ENCODE measurements at regions not wholly inside any gene's neighbourhood (a gene's known extent, or its start where the extent isn't known, plus 50 kb on each side); places are given as distances from the start of the nearest gene placed in this dataset.

DNA sequence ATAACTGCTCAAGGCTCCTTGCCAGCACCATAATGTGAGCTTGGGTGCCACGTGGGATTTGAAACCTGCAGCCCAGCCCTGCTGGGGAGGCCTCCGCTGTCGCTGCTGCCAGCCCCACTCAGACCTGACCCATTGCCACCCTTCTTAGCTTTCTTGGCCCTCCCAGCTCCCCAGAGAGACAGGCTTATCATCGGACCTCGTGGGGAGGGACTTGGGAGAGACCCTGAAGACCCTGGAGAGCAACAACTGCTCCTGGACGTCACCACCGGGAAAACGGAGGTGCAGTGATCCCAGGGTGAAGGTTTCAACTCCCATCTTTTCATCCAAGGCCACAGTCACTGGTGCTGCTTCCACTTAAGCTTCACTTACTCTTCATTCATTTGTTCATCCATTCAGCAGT, 596.1 kb downstream of the PTPRU start:
- 31% methylated on average over 5 of the region's 8 CpGs for WGBS (ENCODE audit: missing lambda C conversion rate)
- DNase-seq (ENCODE audit: low read depth in 1 of 2, low spot score in 1 of 2) (no peak), FAIRE-seq (no peak), ATAC-seq (no peak)
- Histone ChIP-seq H3K4me3 (no peak overlapping the region), H3K4me1 (no peaks in the 10 kb centered on the region), H3K9me3 (no peaks in the 10 kb centered on the region), H3K27ac (no peak overlapping the region), H3K4me2 (no peak overlapping the region)
- ChIA-PET CTCF (no interaction called here), POLR2A (no interaction called here)
- TF ChIP-seq, protein P1, sequence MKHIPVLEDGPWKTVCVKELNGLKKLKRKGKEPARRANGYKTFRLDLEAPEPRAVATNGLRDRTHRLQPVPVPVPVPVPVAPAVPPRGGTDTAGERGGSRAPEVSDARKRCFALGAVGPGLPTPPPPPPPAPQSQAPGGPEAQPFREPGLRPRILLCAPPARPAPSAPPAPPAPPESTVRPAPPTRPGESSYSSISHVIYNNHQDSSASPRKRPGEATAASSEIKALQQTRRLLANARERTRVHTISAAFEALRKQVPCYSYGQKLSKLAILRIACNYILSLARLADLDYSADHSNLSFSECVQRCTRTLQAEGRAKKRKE (CRISPR knock-in tag; IDR thresholded peaks at IDR 0.05; ENCODE audit: low read depth) = no peak
- TF ChIP-seq FOSB (CRISPR knock-in tag; IDR thresholded peaks at IDR 0.05) (no peak), NR3C1 (IDR thresholded peaks at IDR 0.05) (no peak), EP300 (IDR thresholded peaks at IDR 0.05) (no peak)

DNA sequence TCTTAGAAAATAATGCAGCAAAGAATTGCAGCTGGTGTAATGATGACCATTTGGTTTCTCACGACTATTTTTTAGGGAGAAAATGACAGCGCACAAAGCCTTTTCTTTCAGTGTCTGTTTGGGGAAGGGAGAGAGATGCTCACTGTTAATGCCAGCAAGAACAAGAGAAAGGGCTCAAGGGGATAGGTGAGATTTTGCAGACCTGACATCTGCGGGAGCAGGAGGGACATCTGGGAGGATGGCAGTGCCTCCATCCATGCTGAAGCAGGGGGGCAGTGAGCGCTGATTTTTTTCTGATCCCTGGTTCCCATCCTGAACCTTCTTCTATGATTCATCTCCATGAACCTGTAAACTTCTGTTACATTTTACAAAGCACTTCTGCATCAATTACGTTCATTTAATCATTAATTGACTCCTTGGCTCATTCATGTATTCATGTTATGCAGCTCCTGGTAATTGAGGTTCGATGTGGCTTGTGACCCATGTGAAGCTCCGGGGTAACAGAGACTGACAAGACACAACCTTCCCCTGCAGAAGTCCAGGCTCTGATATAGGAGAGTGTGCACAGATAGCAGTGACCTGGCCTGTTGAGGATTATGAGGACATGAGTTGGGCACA, 595.3 kb downstream of the PTPRU start:
- ChIA-PET CTCF (no interaction called here), POLR2A (no interaction called here)
- Histone ChIP-seq H3K4me2 (no peak overlapping the region), H3K27ac (no peak overlapping the region), H3K4me1 (no peaks in the 10 kb centered on the region), H3K4me3 (no peak overlapping the region), H3K9me3 (no peaks in the 10 kb centered on the region)
- no peak for ATAC-seq
- TF ChIP-seq CEBPB (IDR thresholded peaks at IDR 0.05) = no peak
- DNase-seq (ENCODE audit: low read depth in 1 of 2, low spot score in 1 of 2) = no peak
- WGBS (ENCODE audit: missing lambda C conversion rate) = 30% methylated on average over 7 of the region's 7 CpGs
- FAIRE-seq = no peak

DNA sequence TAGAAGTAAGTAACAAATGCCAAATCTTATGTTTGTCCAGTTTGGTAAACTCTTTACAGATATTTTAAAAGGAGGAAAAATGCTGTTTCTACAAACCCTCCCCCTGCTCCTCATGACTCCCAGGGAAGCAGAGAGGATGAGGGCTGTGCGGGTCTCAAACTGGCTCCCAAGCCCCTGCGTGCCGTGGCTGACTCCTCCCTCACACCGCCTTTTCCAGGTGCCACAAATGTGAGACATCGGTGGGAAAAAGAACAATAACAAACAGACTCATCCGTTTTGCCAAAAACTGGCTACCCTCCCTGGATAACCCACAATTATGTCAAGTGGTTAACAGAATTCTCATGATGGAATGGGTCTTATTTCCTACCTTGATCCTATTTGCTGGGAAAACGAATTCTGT, 594.6 kb downstream of the PTPRU start:
- Histone ChIP-seq H3K4me2 (no peak overlapping the region), H3K9me3 (no peaks in the 10 kb centered on the region), H3K27ac (no peak overlapping the region), H3K4me1 (no peaks in the 10 kb centered on the region), H3K4me3 (no peak overlapping the region)
- TF ChIP-seq, protein P2, sequence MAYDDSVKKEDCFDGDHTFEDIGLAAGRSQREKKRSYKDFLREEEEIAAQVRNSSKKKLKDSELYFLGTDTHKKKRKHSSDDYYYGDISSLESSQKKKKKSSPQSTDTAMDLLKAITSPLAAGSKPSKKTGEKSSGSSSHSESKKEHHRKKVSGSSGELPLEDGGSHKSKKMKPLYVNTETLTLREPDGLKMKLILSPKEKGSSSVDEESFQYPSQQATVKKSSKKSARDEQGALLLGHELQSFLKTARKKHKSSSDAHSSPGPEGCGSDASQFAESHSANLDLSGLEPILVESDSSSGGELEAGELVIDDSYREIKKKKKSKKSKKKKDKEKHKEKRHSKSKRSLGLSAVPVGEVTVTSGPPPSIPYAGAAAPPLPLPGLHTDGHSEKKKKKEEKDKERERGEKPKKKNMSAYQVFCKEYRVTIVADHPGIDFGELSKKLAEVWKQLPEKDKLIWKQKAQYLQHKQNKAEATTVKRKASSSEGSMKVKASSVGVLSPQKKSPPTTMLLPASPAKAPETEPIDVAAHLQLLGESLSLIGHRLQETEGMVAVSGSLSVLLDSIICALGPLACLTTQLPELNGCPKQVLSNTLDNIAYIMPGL (CRISPR knock-in tag; IDR thresholded peaks at IDR 0.05; ENCODE audit: borderline replicate concordance) = no peak
- TF ChIP-seq ESRRA (IDR thresholded peaks at IDR 0.05; ENCODE audit: borderline replicate concordance, low read length) = no peak
- no peak for TF ChIP-seq HOXB13 (CRISPR knock-in tag; IDR thresholded peaks at IDR 0.05; ENCODE audit: low read depth)
- TF ChIP-seq, protein P3, sequence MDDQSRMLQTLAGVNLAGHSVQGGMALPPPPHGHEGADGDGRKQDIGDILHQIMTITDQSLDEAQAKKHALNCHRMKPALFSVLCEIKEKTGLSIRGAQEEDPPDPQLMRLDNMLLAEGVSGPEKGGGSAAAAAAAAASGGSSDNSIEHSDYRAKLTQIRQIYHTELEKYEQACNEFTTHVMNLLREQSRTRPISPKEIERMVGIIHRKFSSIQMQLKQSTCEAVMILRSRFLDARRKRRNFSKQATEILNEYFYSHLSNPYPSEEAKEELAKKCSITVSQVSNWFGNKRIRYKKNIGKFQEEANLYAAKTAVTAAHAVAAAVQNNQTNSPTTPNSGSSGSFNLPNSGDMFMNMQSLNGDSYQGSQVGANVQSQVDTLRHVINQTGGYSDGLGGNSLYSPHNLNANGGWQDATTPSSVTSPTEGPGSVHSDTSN (IDR thresholded peaks at IDR 0.05) = no peak
- no peak for TF ChIP-seq KDM1A (IDR thresholded peaks at IDR 0.05; ENCODE audit: low read depth)
- TF ChIP-seq EHF (CRISPR knock-in tag; IDR thresholded peaks at IDR 0.05) = no peak
- TF ChIP-seq MYC (IDR thresholded peaks at IDR 0.05; ENCODE audit: borderline replicate concordance, low read length) = no peak
- TF ChIP-seq, protein P1 (CRISPR knock-in tag; IDR thresholded peaks at IDR 0.05; ENCODE audit: low read depth) = no peak
- TF ChIP-seq GATA3 (IDR thresholded peaks at IDR 0.05; ENCODE audit: borderline replicate concordance) = no peak
- TF ChIP-seq HDAC2 (IDR thresholded peaks at IDR 0.05) = no peak
- TF ChIP-seq ZNF302 (CRISPR knock-in tag; IDR thresholded peaks at IDR 0.05) = no peak
- no peak for TF ChIP-seq RARB (CRISPR knock-in tag; IDR thresholded peaks at IDR 0.05)
- no peak for FAIRE-seq
- WGBS (ENCODE audit: missing lambda C conversion rate) = 47% methylated on average over 7 of the region's 7 CpGs
- no peak for DNase-seq (ENCODE audit: low read depth in 1 of 2, low spot score in 1 of 2)
- POLR2A ChIA-PET = no interaction called here
- CTCF ChIA-PET = no interaction called here
- ATAC-seq = no peak

DNA sequence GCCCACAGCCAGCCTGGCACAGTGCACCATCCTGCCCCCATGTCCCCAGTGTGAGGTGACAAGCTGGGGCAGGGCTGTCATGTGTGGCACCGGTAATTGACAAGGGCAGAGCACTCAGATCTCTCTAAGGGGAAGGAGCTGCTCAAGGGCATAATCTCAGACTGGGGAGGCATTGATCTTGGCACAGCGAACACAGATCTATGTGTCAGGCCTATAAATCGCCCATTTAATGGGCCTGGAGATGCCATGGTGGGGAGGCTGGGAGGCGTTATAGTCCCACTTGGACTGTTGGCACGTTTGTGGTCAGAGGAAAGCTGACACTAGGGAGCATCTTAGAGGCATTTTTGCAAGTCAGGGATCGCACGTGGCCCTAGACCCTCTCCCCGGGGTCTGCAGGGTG, 594.1 kb downstream of the PTPRU start:
- no peak for FAIRE-seq
- 60% methylated on average over 1 of the region's 8 CpGs for WGBS (ENCODE audit: missing lambda C conversion rate)
- ChIA-PET POLR2A (no interaction called here), CTCF (no interaction called here)
- ATAC-seq = no peak
- Histone ChIP-seq H3K4me1 (no peaks in the 10 kb centered on the region), H3K4me3 (no peak overlapping the region), H3K4me2 (no peak overlapping the region), H3K27ac (no peak overlapping the region), H3K9me3 (no peaks in the 10 kb centered on the region)
- no peak for DNase-seq (ENCODE audit: low read depth in 1 of 2, low spot score in 1 of 2)
- TF ChIP-seq RCOR1 (IDR thresholded peaks at IDR 0.05; ENCODE audit: low read depth, low read length) = no peak
- no peak for TF ChIP-seq TP53 (CRISPR knock-in tag; IDR thresholded peaks at IDR 0.05)
- no peak for TF ChIP-seq JUN (IDR thresholded peaks at IDR 0.05)
- TF ChIP-seq, protein P4, sequence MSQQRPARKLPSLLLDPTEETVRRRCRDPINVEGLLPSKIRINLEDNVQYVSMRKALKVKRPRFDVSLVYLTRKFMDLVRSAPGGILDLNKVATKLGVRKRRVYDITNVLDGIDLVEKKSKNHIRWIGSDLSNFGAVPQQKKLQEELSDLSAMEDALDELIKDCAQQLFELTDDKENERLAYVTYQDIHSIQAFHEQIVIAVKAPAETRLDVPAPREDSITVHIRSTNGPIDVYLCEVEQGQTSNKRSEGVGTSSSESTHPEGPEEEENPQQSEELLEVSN (IDR thresholded peaks at IDR 0.05; ENCODE audit: borderline replicate concordance, low read depth) = no peak
- TF ChIP-seq, protein P5, sequence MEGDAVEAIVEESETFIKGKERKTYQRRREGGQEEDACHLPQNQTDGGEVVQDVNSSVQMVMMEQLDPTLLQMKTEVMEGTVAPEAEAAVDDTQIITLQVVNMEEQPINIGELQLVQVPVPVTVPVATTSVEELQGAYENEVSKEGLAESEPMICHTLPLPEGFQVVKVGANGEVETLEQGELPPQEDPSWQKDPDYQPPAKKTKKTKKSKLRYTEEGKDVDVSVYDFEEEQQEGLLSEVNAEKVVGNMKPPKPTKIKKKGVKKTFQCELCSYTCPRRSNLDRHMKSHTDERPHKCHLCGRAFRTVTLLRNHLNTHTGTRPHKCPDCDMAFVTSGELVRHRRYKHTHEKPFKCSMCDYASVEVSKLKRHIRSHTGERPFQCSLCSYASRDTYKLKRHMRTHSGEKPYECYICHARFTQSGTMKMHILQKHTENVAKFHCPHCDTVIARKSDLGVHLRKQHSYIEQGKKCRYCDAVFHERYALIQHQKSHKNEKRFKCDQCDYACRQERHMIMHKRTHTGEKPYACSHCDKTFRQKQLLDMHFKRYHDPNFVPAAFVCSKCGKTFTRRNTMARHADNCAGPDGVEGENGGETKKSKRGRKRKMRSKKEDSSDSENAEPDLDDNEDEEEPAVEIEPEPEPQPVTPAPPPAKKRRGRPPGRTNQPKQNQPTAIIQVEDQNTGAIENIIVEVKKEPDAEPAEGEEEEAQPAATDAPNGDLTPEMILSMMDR (IDR thresholded peaks at IDR 0.05) = no peak
- TF ChIP-seq, protein P6, sequence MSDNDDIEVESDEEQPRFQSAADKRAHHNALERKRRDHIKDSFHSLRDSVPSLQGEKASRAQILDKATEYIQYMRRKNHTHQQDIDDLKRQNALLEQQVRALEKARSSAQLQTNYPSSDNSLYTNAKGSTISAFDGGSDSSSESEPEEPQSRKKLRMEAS (IDR thresholded peaks at IDR 0.05) = no peak
- TF ChIP-seq EHF (CRISPR knock-in tag; IDR thresholded peaks at IDR 0.05) = no peak
- no peak for TF ChIP-seq HOXA7 (CRISPR knock-in tag; IDR thresholded peaks at IDR 0.05)
- no peak for TF ChIP-seq CBX8 (IDR thresholded peaks at IDR 0.05)
- TF ChIP-seq RARB (CRISPR knock-in tag; IDR thresholded peaks at IDR 0.05) = no peak
- TF ChIP-seq, protein P7, sequence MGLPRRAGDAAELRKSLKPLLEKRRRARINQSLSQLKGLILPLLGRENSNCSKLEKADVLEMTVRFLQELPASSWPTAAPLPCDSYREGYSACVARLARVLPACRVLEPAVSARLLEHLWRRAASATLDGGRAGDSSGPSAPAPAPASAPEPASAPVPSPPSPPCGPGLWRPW (IDR thresholded peaks at IDR 0.05) = no peak
